Femur (tissue), 1 donor: ENCODE measurements at regions not wholly inside any gene's neighbourhood (a gene's known extent, or its start where the extent isn't known, plus 50 kb on each side); places are given as distances from the start of the nearest gene placed in this dataset.
"Not testable (repeated sequence)": the region's sequence is repeated elsewhere in the genome, so short reads cannot be mapped to it uniquely, and the experiment has no call there.

Experiments used
- DNase-seq: peaks from one replicate; pipeline ENCODE4 v3.0.0-alpha.2; 2017

DNA sequence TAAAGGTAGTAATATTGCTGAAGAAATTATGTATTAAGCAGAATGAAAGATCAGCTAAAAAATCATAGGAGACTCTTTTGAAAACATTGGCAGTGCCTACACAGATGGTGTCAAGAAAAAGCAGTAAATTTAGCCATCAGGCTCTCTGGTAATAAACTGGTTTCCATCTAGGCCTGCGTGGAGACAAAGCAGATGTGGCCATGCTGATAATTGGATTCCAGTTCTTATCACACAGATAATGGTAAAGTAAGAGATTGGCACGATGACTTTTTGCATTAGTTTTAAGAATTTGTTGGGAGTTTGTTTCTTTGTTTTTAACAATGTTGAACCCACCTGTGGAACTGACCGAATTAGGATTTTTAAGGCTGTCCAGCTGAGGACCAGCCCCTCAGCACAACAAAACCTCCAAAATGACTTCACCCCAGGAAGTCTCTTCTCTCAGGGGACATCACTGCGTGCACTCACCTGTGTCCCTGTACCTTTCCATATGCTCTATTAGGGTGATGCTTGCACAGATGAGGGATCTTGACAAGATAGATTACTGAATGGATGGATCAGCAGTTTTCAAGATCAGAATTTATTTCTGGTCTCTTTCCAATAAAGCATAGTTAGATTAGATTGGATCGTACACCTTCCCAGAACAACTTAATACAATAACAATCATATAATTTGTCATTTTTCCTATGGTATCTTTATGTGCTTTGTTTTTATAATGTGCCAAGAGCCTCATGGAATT is 69.1 kb upstream of the DNAJC10 start:
- DNase-seq: no peak

DNA sequence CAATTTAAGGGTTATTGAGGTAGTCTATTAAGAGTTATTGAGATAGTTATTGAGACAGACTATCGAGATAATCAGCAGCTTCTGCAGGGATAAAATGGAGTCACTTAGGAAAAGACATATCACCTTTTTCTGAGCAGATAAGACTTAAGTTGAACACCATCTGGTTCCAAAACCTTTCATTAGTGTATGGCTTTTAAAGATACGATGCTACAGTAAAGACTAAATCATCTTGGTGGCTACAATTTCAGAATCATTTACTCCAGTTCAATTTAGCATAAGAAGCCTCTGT is 68.6 kb upstream of the DNAJC10 start:
- no peak for DNase-seq

DNA sequence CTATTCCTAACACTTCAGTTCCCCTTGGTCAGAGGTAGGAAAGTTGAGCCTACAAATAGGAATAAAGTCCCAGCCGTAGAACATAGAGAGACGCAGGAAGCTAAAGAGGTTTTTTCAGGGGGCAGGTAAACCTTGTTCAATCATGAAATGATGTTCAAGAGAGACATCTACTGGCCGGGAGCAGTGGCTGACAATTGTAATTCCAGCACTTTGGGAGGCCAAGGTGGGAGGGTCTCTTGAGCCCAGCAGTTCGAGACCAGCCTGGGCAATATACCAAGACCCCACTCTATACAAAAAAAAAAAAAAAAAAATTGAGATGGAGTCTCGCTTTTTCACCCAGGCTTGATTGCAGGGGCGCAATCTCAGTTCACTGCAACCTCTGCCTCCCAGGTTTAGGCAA is 66.7 kb upstream of the DNAJC10 start:
- no peak for DNase-seq

DNA sequence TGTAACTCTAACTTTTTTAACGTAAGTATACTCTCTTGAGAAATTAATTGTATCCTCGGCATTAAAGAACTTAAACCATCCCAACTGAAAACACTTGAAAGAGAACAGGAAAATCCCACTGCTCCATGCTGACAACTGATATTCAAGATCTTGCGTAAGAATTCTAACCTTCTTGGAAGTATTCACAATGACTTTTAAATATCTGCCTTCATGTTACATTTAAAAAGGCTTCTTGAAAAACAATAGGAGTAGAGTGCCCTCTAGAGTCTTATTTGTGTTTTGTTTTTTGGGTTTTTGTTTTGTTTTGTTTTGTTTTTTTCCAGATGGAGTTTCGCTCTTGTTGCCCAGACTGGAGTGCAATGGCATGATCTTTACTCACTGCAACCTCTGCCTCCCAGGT is 65.4 kb upstream of the DNAJC10 start:
- DNase-seq: no peak

DNA sequence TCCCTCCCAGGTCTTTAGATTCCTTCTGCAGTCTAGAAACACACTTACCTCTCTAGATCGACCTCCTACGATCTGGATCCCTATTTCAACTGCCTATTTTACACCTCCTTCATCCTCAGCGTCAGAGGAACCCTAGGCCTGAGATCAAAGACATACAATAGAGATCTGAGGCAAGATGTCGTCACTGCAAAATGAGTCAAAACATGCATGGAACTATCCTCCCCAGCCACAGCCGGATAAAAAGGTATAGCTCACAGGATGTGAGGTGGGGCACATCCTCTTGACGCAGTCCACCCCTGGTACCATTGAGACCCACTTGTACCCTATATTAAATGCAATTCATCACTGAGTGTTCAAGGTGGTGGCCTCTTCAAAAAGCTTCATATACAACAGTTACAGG is 63.7 kb upstream of the DNAJC10 start:
- DNase-seq: no peak

DNA sequence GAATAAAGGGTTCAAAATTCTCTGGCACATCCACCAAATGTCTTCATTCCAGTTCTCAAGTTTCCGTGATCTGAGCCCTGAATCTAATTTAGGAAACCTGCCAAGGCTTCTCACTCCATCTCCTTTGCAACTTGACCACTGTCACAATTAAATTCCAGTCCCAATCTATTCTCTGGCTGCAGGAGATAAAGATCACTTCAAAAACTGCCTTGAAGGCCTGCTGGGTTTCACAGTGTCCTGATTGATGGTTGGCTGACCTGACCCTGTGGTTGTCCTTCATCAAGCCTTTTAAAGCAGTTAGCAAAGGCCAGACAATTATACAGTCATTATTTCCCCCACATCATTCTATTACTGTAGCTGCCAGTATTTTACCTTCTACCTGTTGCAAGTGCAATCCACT is 60.3 kb upstream of the DNAJC10 start:
- DNase-seq: no peak

DNA sequence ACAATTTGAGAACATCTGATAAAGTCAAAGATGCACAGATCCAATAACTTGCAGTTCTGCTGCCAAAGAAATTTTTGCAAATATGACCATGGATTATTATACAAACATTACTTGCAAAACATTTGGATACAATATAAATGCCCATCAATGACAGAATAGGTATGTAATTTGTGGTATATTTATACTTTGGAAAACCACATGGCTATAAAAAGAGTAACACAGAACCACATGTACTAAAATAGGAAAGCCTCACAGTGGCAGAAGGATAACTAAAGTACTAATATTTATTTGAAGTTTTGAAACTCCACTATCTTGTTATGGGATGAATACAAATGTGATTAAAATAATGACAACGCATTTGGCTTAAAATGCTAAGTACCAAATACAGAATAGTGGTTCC is 51.8 kb upstream of the DNAJC10 start:
- no peak for DNase-seq

DNA sequence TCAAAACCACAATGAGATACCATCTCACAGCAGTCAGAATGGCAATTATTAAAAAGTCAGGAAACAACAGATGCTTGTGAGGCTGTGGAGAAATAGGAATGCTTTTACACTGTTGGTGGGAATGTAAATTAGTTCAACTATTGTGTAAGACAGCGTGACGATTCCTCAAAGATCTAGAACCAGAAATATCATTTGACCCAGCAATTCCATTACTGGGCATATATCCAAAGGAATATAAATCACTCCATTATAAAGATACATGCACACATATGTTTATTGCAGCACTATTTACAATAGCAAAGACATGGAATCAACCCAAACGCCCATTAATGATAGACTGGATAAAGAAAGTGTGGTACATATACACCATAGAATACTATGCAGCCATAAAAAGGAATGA is 50.6 kb upstream of the DNAJC10 start:
- DNase-seq: not testable (repeated sequence)
